ENCODE measurements at regions not wholly inside any gene's neighbourhood (a gene's known extent, or its start where the extent isn't known, plus 50 kb on each side); places are given as distances from the start of the nearest gene placed in this dataset.

DNA sequence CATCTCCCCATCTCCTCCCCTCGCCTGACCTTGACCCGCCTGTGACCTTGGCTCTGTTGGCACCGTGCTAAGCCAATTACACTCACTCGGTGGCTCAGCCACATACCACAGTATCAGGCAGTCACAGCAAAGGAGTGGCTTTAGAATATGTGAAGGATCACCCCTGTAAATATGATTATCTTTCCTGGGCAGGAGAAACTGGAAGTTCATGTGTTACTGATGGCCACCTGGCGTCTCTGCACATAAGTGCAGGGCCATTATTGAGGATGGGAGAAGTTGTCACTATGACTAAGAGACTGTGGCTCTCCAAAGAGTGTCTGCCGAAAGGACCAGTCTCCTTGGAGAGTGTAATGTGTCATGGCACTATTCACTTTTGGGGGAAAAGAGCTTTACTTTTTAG is 116.9 kb upstream of the S1PR3 start:
- TF ChIP-seq, protein P1, sequence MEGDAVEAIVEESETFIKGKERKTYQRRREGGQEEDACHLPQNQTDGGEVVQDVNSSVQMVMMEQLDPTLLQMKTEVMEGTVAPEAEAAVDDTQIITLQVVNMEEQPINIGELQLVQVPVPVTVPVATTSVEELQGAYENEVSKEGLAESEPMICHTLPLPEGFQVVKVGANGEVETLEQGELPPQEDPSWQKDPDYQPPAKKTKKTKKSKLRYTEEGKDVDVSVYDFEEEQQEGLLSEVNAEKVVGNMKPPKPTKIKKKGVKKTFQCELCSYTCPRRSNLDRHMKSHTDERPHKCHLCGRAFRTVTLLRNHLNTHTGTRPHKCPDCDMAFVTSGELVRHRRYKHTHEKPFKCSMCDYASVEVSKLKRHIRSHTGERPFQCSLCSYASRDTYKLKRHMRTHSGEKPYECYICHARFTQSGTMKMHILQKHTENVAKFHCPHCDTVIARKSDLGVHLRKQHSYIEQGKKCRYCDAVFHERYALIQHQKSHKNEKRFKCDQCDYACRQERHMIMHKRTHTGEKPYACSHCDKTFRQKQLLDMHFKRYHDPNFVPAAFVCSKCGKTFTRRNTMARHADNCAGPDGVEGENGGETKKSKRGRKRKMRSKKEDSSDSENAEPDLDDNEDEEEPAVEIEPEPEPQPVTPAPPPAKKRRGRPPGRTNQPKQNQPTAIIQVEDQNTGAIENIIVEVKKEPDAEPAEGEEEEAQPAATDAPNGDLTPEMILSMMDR (IDR thresholded peaks at IDR 0.05) = no peak
- TF ChIP-seq FOXJ3 (CRISPR knock-in tag; IDR thresholded peaks at IDR 0.05; ENCODE audit: borderline replicate concordance) = no peak
- no peak for TF ChIP-seq JUN (CRISPR knock-in tag; IDR thresholded peaks at IDR 0.05)
- no peak for TF ChIP-seq ATF1 (CRISPR knock-in tag; IDR thresholded peaks at IDR 0.05)
- TF ChIP-seq NR1H2 (CRISPR knock-in tag; IDR thresholded peaks at IDR 0.05) = no peak
- TF ChIP-seq, protein P2, sequence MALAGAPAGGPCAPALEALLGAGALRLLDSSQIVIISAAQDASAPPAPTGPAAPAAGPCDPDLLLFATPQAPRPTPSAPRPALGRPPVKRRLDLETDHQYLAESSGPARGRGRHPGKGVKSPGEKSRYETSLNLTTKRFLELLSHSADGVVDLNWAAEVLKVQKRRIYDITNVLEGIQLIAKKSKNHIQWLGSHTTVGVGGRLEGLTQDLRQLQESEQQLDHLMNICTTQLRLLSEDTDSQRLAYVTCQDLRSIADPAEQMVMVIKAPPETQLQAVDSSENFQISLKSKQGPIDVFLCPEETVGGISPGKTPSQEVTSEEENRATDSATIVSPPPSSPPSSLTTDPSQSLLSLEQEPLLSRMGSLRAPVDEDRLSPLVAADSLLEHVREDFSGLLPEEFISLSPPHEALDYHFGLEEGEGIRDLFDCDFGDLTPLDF (CRISPR knock-in tag; IDR thresholded peaks at IDR 0.05) = no peak
- TF ChIP-seq, protein P3, sequence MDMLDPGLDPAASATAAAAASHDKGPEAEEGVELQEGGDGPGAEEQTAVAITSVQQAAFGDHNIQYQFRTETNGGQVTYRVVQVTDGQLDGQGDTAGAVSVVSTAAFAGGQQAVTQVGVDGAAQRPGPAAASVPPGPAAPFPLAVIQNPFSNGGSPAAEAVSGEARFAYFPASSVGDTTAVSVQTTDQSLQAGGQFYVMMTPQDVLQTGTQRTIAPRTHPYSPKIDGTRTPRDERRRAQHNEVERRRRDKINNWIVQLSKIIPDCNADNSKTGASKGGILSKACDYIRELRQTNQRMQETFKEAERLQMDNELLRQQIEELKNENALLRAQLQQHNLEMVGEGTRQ (CRISPR knock-in tag; IDR thresholded peaks at IDR 0.05) = no peak
- TF ChIP-seq ZNF263 (CRISPR knock-in tag; IDR thresholded peaks at IDR 0.05; ENCODE audit: low read depth) = no peak
- TF ChIP-seq, protein P4, sequence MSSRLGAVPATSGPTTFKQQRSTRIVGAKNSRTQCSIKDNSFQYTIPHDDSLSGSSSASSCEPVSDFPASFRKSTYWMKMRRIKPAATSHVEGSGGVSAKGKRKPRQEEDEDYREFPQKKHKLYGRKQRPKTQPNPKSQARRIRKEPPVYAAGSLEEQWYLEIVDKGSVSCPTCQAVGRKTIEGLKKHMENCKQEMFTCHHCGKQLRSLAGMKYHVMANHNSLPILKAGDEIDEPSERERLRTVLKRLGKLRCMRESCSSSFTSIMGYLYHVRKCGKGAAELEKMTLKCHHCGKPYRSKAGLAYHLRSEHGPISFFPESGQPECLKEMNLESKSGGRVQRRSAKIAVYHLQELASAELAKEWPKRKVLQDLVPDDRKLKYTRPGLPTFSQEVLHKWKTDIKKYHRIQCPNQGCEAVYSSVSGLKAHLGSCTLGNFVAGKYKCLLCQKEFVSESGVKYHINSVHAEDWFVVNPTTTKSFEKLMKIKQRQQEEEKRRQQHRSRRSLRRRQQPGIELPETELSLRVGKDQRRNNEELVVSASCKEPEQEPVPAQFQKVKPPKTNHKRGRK (CRISPR knock-in tag; IDR thresholded peaks at IDR 0.05; ENCODE audit: borderline replicate concordance) = no peak
- TF ChIP-seq SMAD3 (CRISPR knock-in tag; IDR thresholded peaks at IDR 0.05; ENCODE audit: borderline replicate concordance) = no peak

Data from WTC11 (cell line).